ENCODE measurements at regions not wholly inside any gene's neighbourhood (a gene's known extent, or its start where the extent isn't known, plus 50 kb on each side); places are given as distances from the start of the nearest gene placed in this dataset.

DNA sequence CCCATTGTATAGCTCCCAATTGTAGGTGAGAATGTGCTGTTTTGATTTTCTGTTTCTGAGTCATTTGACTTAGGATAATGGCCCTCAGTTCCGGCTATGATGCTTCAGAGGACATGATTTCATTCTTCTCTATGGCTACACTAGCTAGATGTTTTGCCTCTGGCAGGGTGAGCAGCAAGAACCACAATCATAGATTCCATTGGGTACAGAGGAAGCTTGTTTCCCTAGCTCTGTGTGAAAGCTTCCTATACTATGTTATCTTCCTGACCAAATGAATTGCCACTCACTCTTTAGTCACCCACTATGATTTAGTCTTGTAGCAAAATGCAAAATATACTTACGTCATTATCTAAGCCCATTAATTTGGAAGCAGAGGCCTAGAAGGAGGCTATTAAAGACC is 616.3 kb downstream of the PLA2G4A start:
- TF ChIP-seq, protein P1, sequence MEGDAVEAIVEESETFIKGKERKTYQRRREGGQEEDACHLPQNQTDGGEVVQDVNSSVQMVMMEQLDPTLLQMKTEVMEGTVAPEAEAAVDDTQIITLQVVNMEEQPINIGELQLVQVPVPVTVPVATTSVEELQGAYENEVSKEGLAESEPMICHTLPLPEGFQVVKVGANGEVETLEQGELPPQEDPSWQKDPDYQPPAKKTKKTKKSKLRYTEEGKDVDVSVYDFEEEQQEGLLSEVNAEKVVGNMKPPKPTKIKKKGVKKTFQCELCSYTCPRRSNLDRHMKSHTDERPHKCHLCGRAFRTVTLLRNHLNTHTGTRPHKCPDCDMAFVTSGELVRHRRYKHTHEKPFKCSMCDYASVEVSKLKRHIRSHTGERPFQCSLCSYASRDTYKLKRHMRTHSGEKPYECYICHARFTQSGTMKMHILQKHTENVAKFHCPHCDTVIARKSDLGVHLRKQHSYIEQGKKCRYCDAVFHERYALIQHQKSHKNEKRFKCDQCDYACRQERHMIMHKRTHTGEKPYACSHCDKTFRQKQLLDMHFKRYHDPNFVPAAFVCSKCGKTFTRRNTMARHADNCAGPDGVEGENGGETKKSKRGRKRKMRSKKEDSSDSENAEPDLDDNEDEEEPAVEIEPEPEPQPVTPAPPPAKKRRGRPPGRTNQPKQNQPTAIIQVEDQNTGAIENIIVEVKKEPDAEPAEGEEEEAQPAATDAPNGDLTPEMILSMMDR (IDR thresholded peaks at IDR 0.05) = no peak
- no peak for TF ChIP-seq POLR2A (IDR thresholded peaks at IDR 0.05)

Data from esophagus squamous epithelium (tissue), 4 donors.